ENCODE measurements at regions not wholly inside any gene's neighbourhood (a gene's known extent, or its start where the extent isn't known, plus 50 kb on each side); places are given as distances from the start of the nearest gene placed in this dataset.

- Histone ChIP-seq H3K36me3 (ENCODE audit: insufficient read depth, low read length) (no peaks in the 10 kb centered on the region), H3K79me2 (ENCODE audit: insufficient read depth, low read depth, low read length) (no peaks in the 10 kb centered on the region), H3K9me3 (ENCODE audit: low read length) (no peaks in the 10 kb centered on the region), H3K27ac (ENCODE audit: low read depth, low read length, poor library complexity, severe bottlenecking) (no peak overlapping the region), H3K4me1 (ENCODE audit: insufficient read depth, low read length, poor library complexity, severe bottlenecking) (no peaks in the 10 kb centered on the region), H3K4me2 (ENCODE audit: low read length) (no peak overlapping the region), H2AFZ (ENCODE audit: low read length) (no peak overlapping the region), H4K20me1 (ENCODE audit: insufficient read depth, low read length) (no peaks in the 10 kb centered on the region), H3K9me2 (ENCODE audit: insufficient read depth, low read length) (no peaks in the 10 kb centered on the region), H3K4me3 (ENCODE audit: low read depth, low read length, poor library complexity, severe bottlenecking) (no peak overlapping the region)
- ChIA-PET CTCF (ENCODE audit: unreplicated experiment) (no interaction called here), POLR2A (no interaction called here)
- intact Hi-C loops (cut with micrococcal nuclease; ENCODE audit: unreplicated experiment), result no loop called here
- no TSS peak for BruUV-seq (replicated peaks)
- no peak for DNase-seq (ENCODE audit: low spot score)
- TF ChIP-seq EZH2phosphoT487 (IDR thresholded peaks at IDR 0.05; ENCODE audit: borderline replicate concordance, low read depth, low read length) (no peak), CTCF (conservative IDR thresholded peaks at IDR 0.05; ENCODE audit: low read length) (no peak)
Observed at GRCh38 chr4:155602351-155603140, 64.1 kb upstream of the GUCY1A1 start.

- H3K36me3 ChIP-seq (ENCODE audit: insufficient read depth, low read length), result no peaks in the 10 kb centered on the region
- H3K79me2 ChIP-seq (ENCODE audit: insufficient read depth, low read depth, low read length), result no peaks in the 10 kb centered on the region
- no peak overlapping the region for H2AFZ ChIP-seq (ENCODE audit: low read length)
- no peaks in the 10 kb centered on the region for H4K20me1 ChIP-seq (ENCODE audit: insufficient read depth, low read length)
- H3K9me3 ChIP-seq (ENCODE audit: low read length), result no peaks in the 10 kb centered on the region
- intact Hi-C loops (cut with micrococcal nuclease; ENCODE audit: unreplicated experiment), result no loop called here
- ChIA-PET POLR2A (no interaction called here), CTCF (ENCODE audit: unreplicated experiment) (no interaction called here)
- no peak overlapping the region for H3K4me3 ChIP-seq (ENCODE audit: low read depth, low read length, poor library complexity, severe bottlenecking)
- no peaks in the 10 kb centered on the region for H3K4me1 ChIP-seq (ENCODE audit: insufficient read depth, low read length, poor library complexity, severe bottlenecking)
- no peaks in the 10 kb centered on the region for H3K9me2 ChIP-seq (ENCODE audit: insufficient read depth, low read length)
- no peak for TF ChIP-seq EZH2phosphoT487 (IDR thresholded peaks at IDR 0.05; ENCODE audit: borderline replicate concordance, low read depth, low read length)
- TF ChIP-seq CTCF (conservative IDR thresholded peaks at IDR 0.05; ENCODE audit: low read length), result no peak
- no TSS peak for BruUV-seq (replicated peaks)
- no peak overlapping the region for H3K27ac ChIP-seq (ENCODE audit: low read depth, low read length, poor library complexity, severe bottlenecking)
- no peak overlapping the region for H3K4me2 ChIP-seq (ENCODE audit: low read length)
- DNase-seq (ENCODE audit: low spot score), result no peak
Observed at GRCh38 chr4:155600244-155600643, 66.4 kb upstream of the GUCY1A1 start.

GRCh38 chr4:155599596-155599995 lies 67.1 kb upstream of the GUCY1A1 start:
- Histone ChIP-seq H3K27ac (ENCODE audit: low read depth, low read length, poor library complexity, severe bottlenecking) (no peak overlapping the region), H3K36me3 (ENCODE audit: insufficient read depth, low read length) (no peaks in the 10 kb centered on the region), H3K79me2 (ENCODE audit: insufficient read depth, low read depth, low read length) (no peaks in the 10 kb centered on the region), H2AFZ (ENCODE audit: low read length) (no peak overlapping the region), H4K20me1 (ENCODE audit: insufficient read depth, low read length) (no peaks in the 10 kb centered on the region), H3K4me1 (ENCODE audit: insufficient read depth, low read length, poor library complexity, severe bottlenecking) (no peaks in the 10 kb centered on the region), H3K4me3 (ENCODE audit: low read depth, low read length, poor library complexity, severe bottlenecking) (no peak overlapping the region), H3K9me3 (ENCODE audit: low read length) (no peaks in the 10 kb centered on the region), H3K4me2 (ENCODE audit: low read length) (no peak overlapping the region), H3K9me2 (ENCODE audit: insufficient read depth, low read length) (no peaks in the 10 kb centered on the region)
- ChIA-PET POLR2A (interaction anchor here (0.9 to 1.4 kb wide), 2 partner anchors 17 to 18 kb away, joined by 3 to 7 read pairs; no protein-coding TSS in a partner anchor), CTCF (ENCODE audit: unreplicated experiment) (no interaction called here)
- no peak for TF ChIP-seq CTCF (conservative IDR thresholded peaks at IDR 0.05; ENCODE audit: low read length)
- BruUV-seq (replicated peaks), result no TSS peak
- DNase-seq (ENCODE audit: low spot score), result no peak
- intact Hi-C loops (cut with micrococcal nuclease; ENCODE audit: unreplicated experiment), result no loop called here

Data from OCI-LY7 (cell line).